ENCODE measurements at regions not wholly inside any gene's neighbourhood (a gene's known extent, or its start where the extent isn't known, plus 50 kb on each side); places are given as distances from the start of the nearest gene placed in this dataset.

DNA sequence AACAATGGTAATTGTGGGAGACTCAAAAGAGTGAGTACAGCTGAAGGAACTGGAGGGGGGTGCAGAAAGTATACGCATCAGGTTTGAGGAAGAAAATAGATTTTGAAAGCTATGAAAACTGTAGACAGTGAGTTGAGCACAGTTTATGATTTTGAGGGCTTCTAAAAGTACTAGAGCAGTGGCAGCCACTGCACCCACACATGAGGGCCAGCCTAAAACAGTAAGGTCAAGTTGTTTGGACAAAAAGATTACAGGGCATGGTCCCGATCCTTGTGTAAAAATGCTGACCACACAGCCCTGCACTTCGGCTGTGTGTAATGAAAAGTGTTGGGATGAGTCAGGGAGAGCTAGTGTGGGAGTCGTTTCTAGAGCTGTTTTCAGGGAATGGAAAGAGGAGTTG lies 2282.1 kb downstream of the TP53TG3F start:
- H3K4me3 Mint-ChIP-seq = no peak overlapping the region
- H3T11ph ChIP-seq (ENCODE audit: low read length) = no peak overlapping the region

More for the DNA sequence above, 2282.1 kb downstream of the TP53TG3F start:
- Mint-ChIP-seq H3K36me3 (ENCODE audit: insufficient read depth in 1 of 3, low read depth in 3 of 3) (peaks cover 38 to 78% (median 62%) of the 10 kb centered on the region in 3 experiments), H3K9me3 (peaks cover 97 to 98% of the 10 kb centered on the region in 2 experiments), H3K27ac (no peak overlapping the region), H3K4me1 (no peaks in the 10 kb centered on the region), H3K27me3 (ENCODE audit: low read depth) (peaks cover 7% of the 10 kb centered on the region)
- H3K14ac ChIP-seq (ENCODE audit: insufficient read depth, low read length) = no peak overlapping the region
- WGBS (ENCODE audit: extremely low coverage, insufficient read length, low lambda C conversion rate) = no CpG with 5 or more reads among the region's 4 CpGs
- peaks cover 100% of the 10 kb centered on the region for H3K9me3 ChIP-seq (ENCODE audit: control insufficient read depth, low read depth, low read length)
- no peak overlapping the region for H3K18ac ChIP-seq (ENCODE audit: insufficient read length, low read depth, low read length)
- H3K27me3 ChIP-seq (ENCODE audit: insufficient read depth, low read length) = no peaks in the 10 kb centered on the region
- no peak overlapping the region for H4K5ac ChIP-seq (ENCODE audit: insufficient read length, low read depth, low read length)
- TF ChIP-seq, protein P1, sequence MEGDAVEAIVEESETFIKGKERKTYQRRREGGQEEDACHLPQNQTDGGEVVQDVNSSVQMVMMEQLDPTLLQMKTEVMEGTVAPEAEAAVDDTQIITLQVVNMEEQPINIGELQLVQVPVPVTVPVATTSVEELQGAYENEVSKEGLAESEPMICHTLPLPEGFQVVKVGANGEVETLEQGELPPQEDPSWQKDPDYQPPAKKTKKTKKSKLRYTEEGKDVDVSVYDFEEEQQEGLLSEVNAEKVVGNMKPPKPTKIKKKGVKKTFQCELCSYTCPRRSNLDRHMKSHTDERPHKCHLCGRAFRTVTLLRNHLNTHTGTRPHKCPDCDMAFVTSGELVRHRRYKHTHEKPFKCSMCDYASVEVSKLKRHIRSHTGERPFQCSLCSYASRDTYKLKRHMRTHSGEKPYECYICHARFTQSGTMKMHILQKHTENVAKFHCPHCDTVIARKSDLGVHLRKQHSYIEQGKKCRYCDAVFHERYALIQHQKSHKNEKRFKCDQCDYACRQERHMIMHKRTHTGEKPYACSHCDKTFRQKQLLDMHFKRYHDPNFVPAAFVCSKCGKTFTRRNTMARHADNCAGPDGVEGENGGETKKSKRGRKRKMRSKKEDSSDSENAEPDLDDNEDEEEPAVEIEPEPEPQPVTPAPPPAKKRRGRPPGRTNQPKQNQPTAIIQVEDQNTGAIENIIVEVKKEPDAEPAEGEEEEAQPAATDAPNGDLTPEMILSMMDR (conservative IDR thresholded peaks at IDR 0.05) = no peak
- H3K9ac ChIP-seq (ENCODE audit: extremely low read depth, insufficient read length, low read length) = no peak overlapping the region
- no peaks in the 10 kb centered on the region for H3K4me1 ChIP-seq (ENCODE audit: insufficient read depth, low read length)
- no peak overlapping the region for H3K4me2 ChIP-seq (ENCODE audit: insufficient read depth, insufficient read length, low read length)
- no peak overlapping the region for H2BK120ac ChIP-seq (ENCODE audit: low read depth, low read length, poor library complexity, severe bottlenecking)
- no peak overlapping the region for H2BK12ac ChIP-seq (ENCODE audit: insufficient read length, low read depth, low read length)
- H4K8ac ChIP-seq (replicated peaks; ENCODE audit: insufficient read length, low read depth, low read length) = no peak overlapping the region
- no peak overlapping the region for H2BK5ac ChIP-seq (ENCODE audit: insufficient read length, low read length)
- H2BK20ac ChIP-seq (ENCODE audit: low read depth, low read length, poor library complexity, severe bottlenecking) = no peak overlapping the region
- H3K27ac ChIP-seq (ENCODE audit: insufficient read length, low read depth, low read length) = no peak overlapping the region
- no peaks in the 10 kb centered on the region for H4K20me1 ChIP-seq (ENCODE audit: control insufficient read depth, insufficient read depth, insufficient read length)
- no peak overlapping the region for H3K4ac ChIP-seq (ENCODE audit: low read depth, low read length)
- no peaks in the 10 kb centered on the region for H3K79me1 ChIP-seq (ENCODE audit: insufficient read depth, low read depth, low read length, poor library complexity, severe bottlenecking)
- no peak overlapping the region for H2AK5ac ChIP-seq (ENCODE audit: insufficient read length, low read length)
- no peak overlapping the region for H3K23ac ChIP-seq (ENCODE audit: insufficient read length, low read depth, low read length)
- H2AFZ ChIP-seq (ENCODE audit: low read length) = no peak overlapping the region
- no peak overlapping the region for H3K56ac ChIP-seq (ENCODE audit: insufficient read length, low read depth, low read length)
- no peak for DNase-seq
- no peak overlapping the region for H2BK15ac ChIP-seq (ENCODE audit: low read depth, low read length)
- H3K23me2 ChIP-seq (ENCODE audit: insufficient read length, low read depth, low read length, poor library complexity, severe bottlenecking) = no peaks in the 10 kb centered on the region
- H3K79me2 ChIP-seq (ENCODE audit: insufficient read depth, low read length) = no peaks in the 10 kb centered on the region
- no peak overlapping the region for H4K91ac ChIP-seq (ENCODE audit: insufficient read length, low read depth, low read length)

Measured in H9 (cell line).